Liver (tissue), 7 donors: ENCODE measurements at regions not wholly inside any gene's neighbourhood (a gene's known extent, or its start where the extent isn't known, plus 50 kb on each side); places are given as distances from the start of the nearest gene placed in this dataset.

ENCODE experiments used
- DNase-seq: peaks from one replicate; pipeline ENCODE4 v3.0.0-alpha.2; 2017; ENCODE audit warnings: low spot score
- H3K27ac ChIP-seq, 2 donors: one replicate each; pipeline ENCODE4 v1.7.0; 2013; ENCODE audit warnings: inconsistent platforms in 2 of 2, low read length in 2 of 2, control low read depth in 1 of 2, low read depth in 1 of 2, mild to moderate bottlenecking in 1 of 2
- H3K27me3 ChIP-seq, 4 donors: one replicate each; pipeline versions ENCODE4 v1.6.1 to v1.7.0; 2013; ENCODE audit warnings: low read length in 3 of 4, inconsistent platforms in 1 of 4, mild to moderate bottlenecking in 1 of 4, moderate library complexity in 1 of 4; ENCODE audit not compliant: control insufficient read depth in 4 of 4, insufficient read depth in 4 of 4
- H3K36me3 ChIP-seq, 4 donors: one replicate each; pipeline versions ENCODE4 v1.6.1 to v1.7.0; 2013; ENCODE audit warnings: low read length in 3 of 4, mild to moderate bottlenecking in 3 of 4, low read depth in 1 of 4, moderate library complexity in 1 of 4; ENCODE audit not compliant: control insufficient read depth in 4 of 4, insufficient read depth in 3 of 4
- H3K4me1 ChIP-seq, 4 donors: one replicate each; pipeline versions ENCODE4 v1.6.1 to v1.7.0; 2013; ENCODE audit warnings: low read length in 3 of 4, mild to moderate bottlenecking in 3 of 4, moderate library complexity in 1 of 4; ENCODE audit not compliant: control insufficient read depth in 4 of 4, insufficient read depth in 4 of 4
- H3K4me3 ChIP-seq, 3 donors: one replicate each; pipeline versions ENCODE4 v1.6.1 to v1.7.0; 2013; ENCODE audit warnings: low read length in 3 of 3, control low read depth in 1 of 3, low read depth in 1 of 3, mild to moderate bottlenecking in 1 of 3
- H3K9ac ChIP-seq, 2 donors: one replicate each; pipeline ENCODE4 v1.7.0; 2013; ENCODE audit warnings: low read length in 2 of 2, mild to moderate bottlenecking in 2 of 2, moderate library complexity in 2 of 2, control low read depth in 1 of 2, low read depth in 1 of 2
- H3K9me3 ChIP-seq, 4 donors: one replicate each; pipeline versions ENCODE4 v1.6.1 to v1.7.0; 2013; ENCODE audit warnings: low read length in 3 of 4; ENCODE audit not compliant: control insufficient read depth in 4 of 4
- RAD21 ChIP-seq, 2 donors: IDR thresholded peaks; 2 replicates each; pipeline ENCODE4 v1.6.1; 2016; ENCODE audit warnings: antibody characterized with exemption in 2 of 2, mild to moderate bottlenecking in 2 of 2
- WGBS: extraction: QIAGEN DNeasy Blood & Tissue Kit; methylation state at CpG from one replicate; pipeline ENCODE4 v1.1.7; 2013; 5-methylcytosine and 5-hydroxymethylcytosine counted together
- donor health status: healthy.
- donor health status: healthy.
- donor health status: healthy.
- donor health status: healthy.

DNA sequence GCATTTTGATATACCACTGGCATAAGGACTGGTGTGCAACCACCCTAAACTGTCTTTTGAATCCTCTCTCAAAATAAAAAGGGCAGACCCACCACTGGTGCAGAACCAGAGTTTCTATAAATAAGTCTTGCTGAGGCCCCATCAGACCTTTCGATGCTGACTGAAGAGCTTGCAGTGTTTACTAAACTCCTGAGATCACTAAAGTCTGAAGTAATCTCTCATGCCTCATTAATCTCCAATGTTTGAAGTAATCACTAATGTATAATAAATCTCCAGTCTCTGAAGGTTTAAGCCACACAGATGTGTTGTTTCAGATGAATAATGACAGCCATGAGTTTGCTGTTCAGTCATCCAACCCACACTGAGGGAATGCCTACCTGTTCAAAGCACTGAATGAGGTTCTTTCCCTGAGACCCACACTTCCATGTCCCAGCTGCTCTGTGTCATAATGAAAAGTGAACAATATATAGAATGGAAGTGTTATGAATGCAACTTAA is 50.6 kb upstream of the DEUP1 start:
- H3K9me3 ChIP-seq, result no peaks in the 10 kb centered on the region
- no peaks in the 10 kb centered on the region for H3K36me3 ChIP-seq
- no peak for TF ChIP-seq RAD21 (IDR thresholded peaks at IDR 0.05)
- H3K27me3 ChIP-seq, result no peaks in the 10 kb centered on the region
- DNase-seq, result no peak
- H3K4me1 ChIP-seq, result no peaks in the 10 kb centered on the region
- H3K9ac ChIP-seq, result no peak overlapping the region
- H3K27ac ChIP-seq, result no peak overlapping the region
- no peak overlapping the region for H3K4me3 ChIP-seq
- WGBS, result 90% methylated on average over 1 of the region's 1 CpG
